Suprapubic skin (tissue), 4 donors: ENCODE measurements at regions not wholly inside any gene's neighbourhood (a gene's known extent, or its start where the extent isn't known, plus 50 kb on each side); places are given as distances from the start of the nearest gene placed in this dataset.

Source experiments
- DNase-seq, 2 donors: peaks; one replicate each; pipeline ENCODE4 v3.0.0-alpha.2; 2019; ENCODE audit warnings: low spot score in 2 of 2
- H3K27ac ChIP-seq: fragments of 200-600 bp; sonication (generic); one replicate; pipeline ENCODE4 v1.5.1; 2019
- H3K27me3 ChIP-seq: fragments of 200-600 bp; sonication (generic); one replicate; pipeline ENCODE4 v1.5.1; 2019
- H3K36me3 ChIP-seq: fragments of 200-600 bp; sonication (generic); one replicate; pipeline ENCODE4 v1.5.1; 2019
- H3K4me1 ChIP-seq: fragments of 200-600 bp; sonication (generic); one replicate; pipeline ENCODE4 v1.5.1; 2019
- H3K4me3 ChIP-seq: fragments of 200-600 bp; sonication (generic); one replicate; pipeline ENCODE4 v1.5.1; 2019; ENCODE audit warnings: mild to moderate bottlenecking
- H3K9me3 ChIP-seq: fragments of 200-600 bp; sonication (generic); one replicate; pipeline ENCODE4 v1.5.1; 2019
- EP300 ChIP-seq: sonication (generic); formaldehyde crosslinking; IDR thresholded peaks from one replicate; pipeline ENCODE4 v1.6.1; 2017; ENCODE audit warnings: antibody characterized with exemption
- POLR2A ChIP-seq, 2 donors: fragments of 450-650 bp; IDR thresholded peaks; one replicate each; pipeline ENCODE4 v1.6.1; 2017; ENCODE audit warnings: antibody characterized with exemption in 2 of 2, mild to moderate bottlenecking in 2 of 2, moderate library complexity in 2 of 2
- POLR2AphosphoS5 ChIP-seq, 3 donors: sonication (generic); formaldehyde crosslinking; IDR thresholded peaks; one replicate each; pipeline ENCODE4 v1.6.1; 2017; ENCODE audit warnings: antibody characterized with exemption in 3 of 3
- WGBS: methylation state at CpG from one replicate; pipeline ENCODE4 v1.1.5; 2018; 5-methylcytosine and 5-hydroxymethylcytosine counted together
- TF ChIP-seq, protein P1 (sequence below), 2 donors: fragments of 200-600 bp in 1 of 2; fragments of 450-650 bp in 1 of 2; sonication (generic) in 1 of 2; IDR thresholded peaks; one replicate each; pipeline ENCODE4 v1.5.1; 2016 to 2019; ENCODE audit warnings: antibody characterized with exemption in 2 of 2, mild to moderate bottlenecking in 1 of 2, moderate library complexity in 1 of 2

DNA sequence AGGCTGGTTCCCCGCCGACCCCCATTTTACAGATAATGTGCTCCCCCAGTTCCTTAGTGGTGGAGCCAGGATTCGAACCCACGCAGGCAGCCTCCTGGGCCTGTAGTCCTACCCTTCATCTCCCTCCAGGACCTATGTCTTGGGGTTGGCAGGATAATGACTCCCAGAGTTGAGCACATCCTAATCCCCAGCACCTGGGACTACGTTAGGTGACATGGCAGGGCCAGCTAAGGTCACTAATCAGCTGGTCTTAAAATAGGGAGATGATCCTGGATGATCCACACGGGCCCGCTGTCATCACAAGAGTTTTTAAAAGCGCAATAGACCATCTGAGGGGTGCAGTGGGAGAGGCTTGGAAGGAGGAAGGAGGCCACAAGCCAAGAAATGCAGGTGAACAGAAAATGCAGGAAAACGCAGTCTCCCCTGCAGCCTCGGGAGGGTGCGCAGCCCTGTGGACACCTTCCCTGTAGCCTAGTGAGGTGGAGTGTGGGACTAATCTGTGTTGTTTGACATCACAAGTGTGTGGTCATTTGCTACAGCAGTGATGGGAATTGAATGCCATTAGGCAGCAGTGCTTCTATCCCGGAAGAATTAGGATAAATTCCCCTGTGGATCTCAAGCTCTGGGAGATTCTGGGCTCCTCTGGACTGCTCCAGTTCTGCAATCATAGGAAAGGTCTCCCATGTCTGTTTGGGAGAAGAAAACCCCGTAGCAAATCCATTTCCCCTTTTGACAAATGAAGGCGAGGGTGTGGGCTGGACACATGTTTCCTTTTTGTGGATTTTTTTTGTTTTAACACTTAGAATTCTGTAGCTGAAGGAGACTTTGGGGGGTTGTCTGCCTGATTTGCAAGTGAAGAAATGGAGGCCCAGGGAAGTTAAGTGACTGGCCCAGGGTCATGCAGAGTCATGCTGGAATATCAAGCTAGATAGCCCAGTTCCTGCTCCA lies 297.7 kb downstream of the SEC14L1 start:
- Histone ChIP-seq H3K4me1 (peaks cover 96% of the 10 kb centered on the region), H3K27me3 (no peaks in the 10 kb centered on the region), H3K4me3 (no peak overlapping the region), H3K9me3 (no peaks in the 10 kb centered on the region), H3K27ac (peak overlapping the region; percentile 62), H3K36me3 (no peaks in the 10 kb centered on the region)
- no peak for DNase-seq
- TF ChIP-seq EP300 (no peak), POLR2A (IDR thresholded peaks at IDR 0.05) (no peak)
- WGBS, result 67% methylated on average over 9 of the region's 14 CpGs

DNA sequence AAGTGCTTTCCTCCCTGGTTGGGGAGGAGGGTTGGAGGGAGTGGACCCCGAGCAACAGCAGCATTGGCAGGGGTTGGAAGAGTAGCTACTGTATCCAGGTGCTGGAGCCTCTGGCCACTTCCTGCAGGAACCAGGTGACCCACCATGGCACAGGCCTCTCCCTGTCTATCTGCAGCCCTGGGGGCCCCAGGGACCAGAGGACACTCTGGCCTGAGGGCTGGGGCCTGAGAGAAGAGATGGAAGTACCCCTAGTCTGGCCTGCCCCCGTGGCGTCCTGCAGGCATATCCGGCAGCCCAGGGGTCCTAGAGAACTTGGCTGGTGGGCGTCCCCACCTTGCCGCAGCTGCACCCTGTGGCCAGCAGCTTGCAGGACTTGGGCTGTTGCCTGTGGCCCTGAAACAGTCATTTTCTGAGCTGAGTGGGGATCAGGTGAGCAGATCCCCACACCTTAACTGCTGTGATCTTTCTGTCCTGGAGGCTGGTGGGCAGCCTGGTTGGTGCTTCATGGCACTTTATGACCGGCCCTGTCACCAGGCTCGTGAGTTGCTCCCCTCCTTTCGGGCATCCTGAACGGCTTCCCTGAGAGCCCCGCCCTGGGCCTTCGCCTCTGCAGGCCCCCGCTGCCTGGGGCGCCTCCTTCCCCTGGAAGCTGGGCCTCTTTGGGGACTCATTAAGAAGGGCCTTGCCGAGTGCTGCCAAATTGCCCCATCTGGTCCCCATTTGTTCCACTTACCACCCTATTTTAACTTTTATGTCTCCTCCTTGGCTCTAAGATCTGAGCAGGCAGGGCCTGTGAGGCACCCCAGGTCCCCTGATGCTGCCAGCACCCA lies 298.6 kb downstream of the SEC14L1 start:
- Histone ChIP-seq H3K9me3 (no peaks in the 10 kb centered on the region), H3K27me3 (no peaks in the 10 kb centered on the region), H3K4me3 (no peak overlapping the region), H3K4me1 (peaks cover 94% of the 10 kb centered on the region), H3K36me3 (no peaks in the 10 kb centered on the region), H3K27ac (peak overlapping the region; percentile 62)
- no peak for DNase-seq
- TF ChIP-seq, protein P1, sequence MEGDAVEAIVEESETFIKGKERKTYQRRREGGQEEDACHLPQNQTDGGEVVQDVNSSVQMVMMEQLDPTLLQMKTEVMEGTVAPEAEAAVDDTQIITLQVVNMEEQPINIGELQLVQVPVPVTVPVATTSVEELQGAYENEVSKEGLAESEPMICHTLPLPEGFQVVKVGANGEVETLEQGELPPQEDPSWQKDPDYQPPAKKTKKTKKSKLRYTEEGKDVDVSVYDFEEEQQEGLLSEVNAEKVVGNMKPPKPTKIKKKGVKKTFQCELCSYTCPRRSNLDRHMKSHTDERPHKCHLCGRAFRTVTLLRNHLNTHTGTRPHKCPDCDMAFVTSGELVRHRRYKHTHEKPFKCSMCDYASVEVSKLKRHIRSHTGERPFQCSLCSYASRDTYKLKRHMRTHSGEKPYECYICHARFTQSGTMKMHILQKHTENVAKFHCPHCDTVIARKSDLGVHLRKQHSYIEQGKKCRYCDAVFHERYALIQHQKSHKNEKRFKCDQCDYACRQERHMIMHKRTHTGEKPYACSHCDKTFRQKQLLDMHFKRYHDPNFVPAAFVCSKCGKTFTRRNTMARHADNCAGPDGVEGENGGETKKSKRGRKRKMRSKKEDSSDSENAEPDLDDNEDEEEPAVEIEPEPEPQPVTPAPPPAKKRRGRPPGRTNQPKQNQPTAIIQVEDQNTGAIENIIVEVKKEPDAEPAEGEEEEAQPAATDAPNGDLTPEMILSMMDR (IDR thresholded peaks at IDR 0.05), result no peak
- no peak for TF ChIP-seq POLR2AphosphoS5 (IDR thresholded peaks at IDR 0.05)
- TF ChIP-seq EP300, result no peak
- TF ChIP-seq POLR2A (IDR thresholded peaks at IDR 0.05), result no peak
- WGBS, result 10% methylated on average over 6 of the region's 15 CpGs

DNA sequence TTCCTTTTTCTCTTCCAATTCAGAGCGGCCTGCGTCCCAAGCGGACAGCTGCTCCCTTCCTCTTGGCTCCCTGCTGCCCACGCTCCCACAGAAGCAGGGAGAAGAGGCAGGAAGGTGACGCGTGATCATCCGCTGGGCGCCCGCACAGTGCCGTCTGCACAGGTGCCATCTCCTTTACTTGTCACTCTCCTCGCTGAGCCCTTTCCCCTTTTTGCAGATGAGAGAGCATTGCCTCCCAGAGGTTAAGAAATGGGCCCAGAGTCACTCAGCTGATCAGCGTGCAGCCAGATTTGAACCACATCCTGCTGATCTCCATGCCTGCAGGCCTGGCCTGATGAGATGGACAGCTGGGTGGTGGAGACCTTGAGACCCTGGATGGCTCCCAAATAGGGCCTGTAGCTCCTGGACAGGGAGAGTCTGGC lies 299.8 kb downstream of the SEC14L1 start:
- no peak for TF ChIP-seq EP300
- TF ChIP-seq, protein P1 (IDR thresholded peaks at IDR 0.05), result no peak
- Histone ChIP-seq H3K4me1 (peaks cover 95% of the 10 kb centered on the region), H3K36me3 (no peaks in the 10 kb centered on the region), H3K27me3 (no peaks in the 10 kb centered on the region), H3K9me3 (no peaks in the 10 kb centered on the region), H3K27ac (peak overlapping the region; percentile 48), H3K4me3 (no peak overlapping the region)
- 67% methylated on average over 12 of the region's 12 CpGs for WGBS
- DNase-seq, result no peak

DNA sequence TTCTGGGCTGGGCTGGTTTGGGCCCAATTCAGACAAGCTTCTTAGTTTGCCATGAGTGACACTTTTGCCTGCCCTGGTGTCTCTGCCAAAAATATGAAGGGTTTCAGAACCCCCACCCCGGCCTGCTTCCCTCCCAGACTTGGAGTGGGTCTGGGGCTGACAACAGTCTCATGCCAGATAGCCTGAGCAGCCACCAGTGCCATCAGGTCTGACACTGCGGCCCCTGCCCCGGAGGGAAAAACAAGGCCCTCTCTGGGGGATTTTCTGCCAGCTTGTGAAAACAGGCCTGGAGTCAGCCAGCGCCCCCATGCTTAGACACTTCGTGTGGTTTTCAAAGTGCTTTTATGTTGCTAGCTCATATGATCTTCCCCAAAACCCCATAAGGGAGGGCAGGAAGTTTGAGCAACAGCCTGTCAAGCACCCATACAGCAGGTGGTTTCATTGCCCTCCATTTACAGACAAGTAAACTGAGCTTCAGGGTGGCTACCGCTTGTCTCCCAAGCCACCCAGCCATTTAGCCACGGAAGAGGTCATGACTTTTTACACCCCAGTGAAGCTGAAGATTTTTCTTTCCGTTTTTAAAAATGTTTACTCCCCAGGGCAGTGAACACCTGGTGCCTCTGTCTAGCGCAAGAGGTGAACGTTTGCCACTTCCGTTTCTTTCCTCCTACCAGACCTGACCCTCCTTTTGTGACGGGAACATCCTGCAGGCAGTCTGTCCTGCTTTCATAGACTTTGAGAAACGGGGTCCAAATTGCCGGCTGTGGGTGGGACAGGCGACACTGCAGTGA lies 300.6 kb downstream of the SEC14L1 start:
- Histone ChIP-seq H3K36me3 (no peaks in the 10 kb centered on the region), H3K27ac (peak overlapping the region; percentile 48), H3K4me3 (no peak overlapping the region), H3K9me3 (no peaks in the 10 kb centered on the region), H3K27me3 (no peaks in the 10 kb centered on the region), H3K4me1 (peaks cover 95% of the 10 kb centered on the region)
- 61% methylated on average over 15 of the region's 15 CpGs for WGBS
- TF ChIP-seq POLR2AphosphoS5 (IDR thresholded peaks at IDR 0.05), result no peak
- no peak for DNase-seq

DNA sequence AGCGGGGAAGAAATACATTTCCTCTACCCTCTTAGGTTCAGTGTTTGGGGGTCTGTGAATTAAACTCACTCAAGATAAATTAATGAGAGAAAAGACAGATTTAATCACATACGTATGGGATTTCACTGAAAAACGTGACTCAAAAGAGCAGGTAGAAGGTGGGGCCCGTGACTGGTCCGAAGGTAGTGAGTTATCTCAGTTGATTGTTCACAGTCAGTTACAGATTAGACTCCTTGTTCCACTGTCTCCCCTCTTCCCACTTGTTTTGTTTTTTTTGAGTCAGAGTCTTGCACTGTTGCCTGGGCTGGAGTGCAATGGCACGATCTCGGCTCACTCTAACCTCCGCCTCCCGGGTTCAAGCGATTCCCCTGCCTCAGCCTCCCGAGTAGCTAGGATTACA lies 301.2 kb downstream of the SEC14L1 start:
- Histone ChIP-seq H3K9me3 (no peaks in the 10 kb centered on the region), H3K4me3 (no peak overlapping the region), H3K27ac (no peak overlapping the region), H3K27me3 (no peaks in the 10 kb centered on the region), H3K4me1 (peaks cover 95% of the 10 kb centered on the region), H3K36me3 (no peaks in the 10 kb centered on the region)
- DNase-seq, result no peak
- TF ChIP-seq POLR2A (IDR thresholded peaks at IDR 0.05) (no peak), EP300 (no peak), POLR2AphosphoS5 (IDR thresholded peaks at IDR 0.05) (no peak)
- TF ChIP-seq, protein P1 (IDR thresholded peaks at IDR 0.05), result no peak
- WGBS, result 86% methylated on average over 11 of the region's 11 CpGs
